IMR-90 (cell line): ENCODE measurements at regions not wholly inside any gene's neighbourhood (a gene's known extent, or its start where the extent isn't known, plus 50 kb on each side); places are given as distances from the start of the nearest gene placed in this dataset.

Source experiments
- ATAC-seq: fragments of 200-7000 bp; cut with Tn5 transposase; 2 replicates; pipeline ENCODE4 v1.9.1; 2020; ENCODE audit warnings: low read depth, mild to moderate bottlenecking, moderate library complexity
- BruUV-seq: library from RNA; stranded (reverse); fragments of 400-500 nt; replicated peaks from 2 replicates; lab custom pipeline; 2021; lab: Mats Ljungman, UMichigan
- CTCF ChIA-PET: fragments of 300-600 bp; formaldehyde crosslinking; extraction: SDS; loops from one replicate; lab custom pipeline; 2021; ENCODE audit warnings: antibody characterized with exemption; lab: Yijun Ruan, JAX
- POLR2A ChIA-PET: fragments of 300-600 bp; sonication (Branson Sonifier 250); formaldehyde crosslinking; loops from one replicate; lab custom pipeline; 2022; ENCODE audit warnings: antibody characterized with exemption; ENCODE audit not compliant: unreplicated experiment; lab: Charles Lee
- DNase-seq: peaks from one replicate; pipeline ENCODE4 v3.0.0; 2013
- H2AFZ ChIP-seq: replicated peaks from 2 replicates; pipeline ENCODE3; 2013; ENCODE audit warnings: low read length, mild to moderate bottlenecking; ENCODE audit not compliant: poor library complexity
- H2AK5ac ChIP-seq: 2 replicates; pipeline ENCODE4 v1.6.1; 2013; ENCODE audit warnings: low read depth, low read length, inconsistent platforms
- H2AK9ac ChIP-seq: replicated peaks from 2 replicates; pipeline ENCODE3; 2013; ENCODE audit warnings: mild to moderate bottlenecking, low read depth, low read length, moderate library complexity; ENCODE audit not compliant: poor library complexity
- H2BK120ac ChIP-seq: 2 replicates; pipeline ENCODE4 v1.6.1; 2013; ENCODE audit warnings: low read depth, low read length, inconsistent platforms
- H2BK15ac ChIP-seq: 3 replicates; pipeline ENCODE4 v1.6.1; 2013; ENCODE audit warnings: low read depth, low read length, inconsistent platforms
- H2BK20ac ChIP-seq: 2 replicates; pipeline ENCODE4 v1.6.1; 2013; ENCODE audit warnings: low read depth, mild to moderate bottlenecking, inconsistent platforms, low read length, moderate library complexity
- H2BK5ac ChIP-seq: 2 replicates; pipeline ENCODE4 v1.6.1; 2013; ENCODE audit warnings: mild to moderate bottlenecking, low read depth, low read length, inconsistent platforms; ENCODE audit not compliant: poor library complexity, severe bottlenecking
- H3K14ac ChIP-seq: replicated peaks from 2 replicates; pipeline ENCODE4 v1.6.1; 2013; ENCODE audit warnings: low read depth, low read length, inconsistent platforms
- H3K18ac ChIP-seq: 2 replicates; pipeline ENCODE4 v1.6.1; 2013; ENCODE audit warnings: low read depth, low read length, control low read depth
- H3K23ac ChIP-seq: 2 replicates; pipeline ENCODE4 v1.6.1; 2013; ENCODE audit warnings: low read depth, low read length, inconsistent platforms
- H3K27ac ChIP-seq: 2 replicates; pipeline ENCODE4 v1.5.1; 2013; ENCODE audit warnings: mild to moderate bottlenecking, control low read depth, low read length; ENCODE audit not compliant: insufficient read depth
- H3K27me3 ChIP-seq: 2 replicates; pipeline ENCODE4 v1.6.1; 2013; ENCODE audit warnings: low read length; ENCODE audit not compliant: control insufficient read depth, insufficient read depth
- H3K36me3 ChIP-seq: 2 replicates; pipeline ENCODE4 v1.6.1; 2013; ENCODE audit warnings: low read length, mixed read lengths; ENCODE audit not compliant: control insufficient read depth, insufficient read depth
- H3K4ac ChIP-seq: 2 replicates; pipeline ENCODE4 v1.6.1; 2013; ENCODE audit warnings: low read depth, low read length, inconsistent platforms
- H3K4me1 ChIP-seq: 2 replicates; pipeline ENCODE4 v1.6.1; 2013; ENCODE audit warnings: low read length, mixed read lengths; ENCODE audit not compliant: control insufficient read depth, insufficient read depth
- H3K4me2 ChIP-seq: 2 replicates; pipeline ENCODE4 v1.6.1; 2013; ENCODE audit warnings: low read depth, mild to moderate bottlenecking, control low read depth, low read length, moderate library complexity
- H3K4me3 ChIP-seq: 2 replicates; pipeline ENCODE4 v1.5.1; 2013; ENCODE audit warnings: low read depth, mild to moderate bottlenecking, control low read depth, low read length, moderate library complexity; ENCODE audit not compliant: insufficient read depth
- H3K56ac ChIP-seq: 2 replicates; pipeline ENCODE4 v1.6.1; 2013; ENCODE audit warnings: low read length, inconsistent platforms; ENCODE audit not compliant: insufficient read depth; ENCODE audit errors: extremely low read depth
- H3K79me1 ChIP-seq, 2 experiments: 2 replicates each; pipeline ENCODE4 v1.6.1; 2013; ENCODE audit warnings: low read length in 2 of 2, inconsistent platforms in 1 of 2, low read depth in 1 of 2
- H3K9ac ChIP-seq: 2 replicates; pipeline ENCODE4 v1.6.1; 2013; ENCODE audit warnings: low read depth, low read length, control low read depth
- H3K9me1 ChIP-seq: 2 replicates; pipeline ENCODE4 v1.6.1; 2013; ENCODE audit warnings: low read length, inconsistent platforms; ENCODE audit not compliant: insufficient read depth
- H3K9me3 ChIP-seq: 2 replicates; pipeline ENCODE4 v1.6.1; 2013; ENCODE audit warnings: low read length; ENCODE audit not compliant: control insufficient read depth, insufficient read depth
- H4K20me1 ChIP-seq: 2 replicates; pipeline ENCODE4 v1.6.1; 2013; ENCODE audit warnings: low read length, inconsistent platforms; ENCODE audit not compliant: insufficient read depth
- H4K5ac ChIP-seq: 2 replicates; pipeline ENCODE4 v1.6.1; 2013; ENCODE audit warnings: mild to moderate bottlenecking, low read depth, low read length, control low read depth
- H4K8ac ChIP-seq, 2 experiments: 2 replicates each; pipeline ENCODE4 v1.6.1; 2013; ENCODE audit warnings: low read depth in 2 of 2, low read length in 2 of 2, control low read depth in 1 of 2, inconsistent platforms in 1 of 2
- H4K91ac ChIP-seq: 2 replicates; pipeline ENCODE4 v1.6.1; 2013; ENCODE audit warnings: low read depth, low read length, inconsistent platforms; ENCODE audit not compliant: insufficient read depth
- CEBPB ChIP-seq: IDR thresholded peaks from 2 replicates; pipeline ENCODE4 v1.6.1; 2012; ENCODE audit warnings: low read depth, low read length, improper control_type of control experiment
- MXI1 ChIP-seq: IDR thresholded peaks from 2 replicates; pipeline ENCODE4 v1.6.1; 2012; ENCODE audit warnings: low read depth, mild to moderate bottlenecking, low read length, moderate library complexity, borderline replicate concordance
- NFE2L2 ChIP-seq: fragments of 150-350 bp; IDR thresholded peaks from 2 replicates; pipeline ENCODE4 v1.6.1; 2016; ENCODE audit warnings: low read depth, mild to moderate bottlenecking, low read length
- WGBS, 2 experiments: methylation state at CpG; one replicate each; pipeline versions ENCODE4 v1.1.5 to v1.1.7; 2013; ENCODE audit warnings: missing lambda C conversion rate in 2 of 2; ENCODE audit not compliant: insufficient read length in 1 of 2; ENCODE audit errors: extremely low coverage in 2 of 2; 5-methylcytosine and 5-hydroxymethylcytosine counted together
- dilution Hi-C: fragments of 300-500 bp; cut with HindIII; formaldehyde crosslinking; loops from one replicate; pipeline ENCODE4 v1.14.3; 2018; ENCODE audit warnings: low sequenced_read_pairs; ENCODE audit not compliant: unreplicated experiment
- in situ Hi-C: fragments of 300-500 bp; cut with MboI; formaldehyde crosslinking; loops from 3 replicates; pipeline ENCODE4 v1.14.3; 2019; ENCODE audit warnings: low sequenced_read_pairs, inconsistent platforms, mixed read lengths
- intact Hi-C: fragments of 100-400 bp; cut with micrococcal nuclease; formaldehyde crosslinking; loops from 2 replicates; pipeline ENCODE4 v1.10.0; 2022
- TF ChIP-seq, protein P1 (sequence below): conservative IDR thresholded peaks from 2 replicates; pipeline ENCODE4 v1.5.1; 2012; ENCODE audit warnings: mild to moderate bottlenecking, low read depth, low read length, improper control_type of control experiment
- TF ChIP-seq, protein P2 (sequence below): fragments of 150-350 bp; IDR thresholded peaks from 2 replicates; pipeline ENCODE4 v1.6.1; 2017; ENCODE audit warnings: mild to moderate bottlenecking, antibody characterized with exemption, low read length, low read depth

DNA sequence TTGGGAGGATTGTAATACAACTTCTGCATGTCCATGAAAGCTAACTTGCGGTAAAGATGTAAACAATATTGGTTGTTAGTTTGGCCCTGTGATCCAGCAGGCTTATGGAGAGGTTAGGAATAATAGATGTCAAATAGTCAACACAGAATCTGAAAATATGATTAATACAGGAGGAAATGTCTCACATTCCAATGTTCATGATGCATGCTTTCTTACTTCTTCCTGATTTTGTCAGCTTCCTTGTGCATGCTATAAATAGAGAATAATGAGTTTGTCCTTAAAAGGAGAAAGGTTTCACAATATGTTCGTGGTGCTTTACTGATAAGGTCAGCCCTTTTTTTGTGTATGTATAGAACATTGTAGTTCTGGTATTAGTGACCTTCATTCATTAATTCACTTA, 136.7 kb downstream of the MMUT start:
- intact Hi-C loops = no loop called here
- H3K23ac ChIP-seq = peak overlapping the region; percentile 98
- H3K9me3 ChIP-seq = no peaks in the 10 kb centered on the region
- in situ Hi-C loops = no loop called here
- H4K8ac ChIP-seq = peak overlapping the region; percentile 38 to 93
- H3K4me2 ChIP-seq = peak overlapping the region; percentile 81; the same call in 1 of the 2 replicates
- no TSS peak for BruUV-seq
- DNase-seq = peak; percentile 61
- H2BK20ac ChIP-seq = peak overlapping the region; percentile 99
- peak overlapping the region; percentile 94 for H2BK5ac ChIP-seq
- H3K4me3 ChIP-seq = no peak overlapping the region
- peak; percentile 87 for TF ChIP-seq CEBPB
- TF ChIP-seq, protein P1, sequence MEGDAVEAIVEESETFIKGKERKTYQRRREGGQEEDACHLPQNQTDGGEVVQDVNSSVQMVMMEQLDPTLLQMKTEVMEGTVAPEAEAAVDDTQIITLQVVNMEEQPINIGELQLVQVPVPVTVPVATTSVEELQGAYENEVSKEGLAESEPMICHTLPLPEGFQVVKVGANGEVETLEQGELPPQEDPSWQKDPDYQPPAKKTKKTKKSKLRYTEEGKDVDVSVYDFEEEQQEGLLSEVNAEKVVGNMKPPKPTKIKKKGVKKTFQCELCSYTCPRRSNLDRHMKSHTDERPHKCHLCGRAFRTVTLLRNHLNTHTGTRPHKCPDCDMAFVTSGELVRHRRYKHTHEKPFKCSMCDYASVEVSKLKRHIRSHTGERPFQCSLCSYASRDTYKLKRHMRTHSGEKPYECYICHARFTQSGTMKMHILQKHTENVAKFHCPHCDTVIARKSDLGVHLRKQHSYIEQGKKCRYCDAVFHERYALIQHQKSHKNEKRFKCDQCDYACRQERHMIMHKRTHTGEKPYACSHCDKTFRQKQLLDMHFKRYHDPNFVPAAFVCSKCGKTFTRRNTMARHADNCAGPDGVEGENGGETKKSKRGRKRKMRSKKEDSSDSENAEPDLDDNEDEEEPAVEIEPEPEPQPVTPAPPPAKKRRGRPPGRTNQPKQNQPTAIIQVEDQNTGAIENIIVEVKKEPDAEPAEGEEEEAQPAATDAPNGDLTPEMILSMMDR = no peak
- TF ChIP-seq, protein P2, sequence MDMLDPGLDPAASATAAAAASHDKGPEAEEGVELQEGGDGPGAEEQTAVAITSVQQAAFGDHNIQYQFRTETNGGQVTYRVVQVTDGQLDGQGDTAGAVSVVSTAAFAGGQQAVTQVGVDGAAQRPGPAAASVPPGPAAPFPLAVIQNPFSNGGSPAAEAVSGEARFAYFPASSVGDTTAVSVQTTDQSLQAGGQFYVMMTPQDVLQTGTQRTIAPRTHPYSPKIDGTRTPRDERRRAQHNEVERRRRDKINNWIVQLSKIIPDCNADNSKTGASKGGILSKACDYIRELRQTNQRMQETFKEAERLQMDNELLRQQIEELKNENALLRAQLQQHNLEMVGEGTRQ = no peak
- no peak for TF ChIP-seq NFE2L2
- TF ChIP-seq MXI1 = no peak
- peak overlapping the region; percentile 35; the same call in 1 of the 2 replicates for H2AK5ac ChIP-seq
- WGBS, 2 experiments = 0% methylated on average over 1 of the region's 2 CpGs; no CpG with 5 or more reads in 1 of the 2 experiments
- H3K14ac ChIP-seq = peak overlapping the region; percentile 97
- no peak overlapping the region for H2AK9ac ChIP-seq
- no peak overlapping the region for H3K9ac ChIP-seq
- peak overlapping the region; percentile 26; the same call in 1 of the 2 replicates for H4K5ac ChIP-seq
- ATAC-seq = peak; percentile 70
- H3K36me3 ChIP-seq = no peaks in the 10 kb centered on the region
- no peaks in the 10 kb centered on the region for H3K79me1 ChIP-seq
- peak overlapping the region; percentile 74; the same call in 1 of the 2 replicates for H3K18ac ChIP-seq
- peak overlapping the region; percentile 69; the same call in 2 of the 3 replicates for H2BK15ac ChIP-seq
- H3K4me1 ChIP-seq = no peaks in the 10 kb centered on the region; the same call in 1 of the 2 replicates
- H4K91ac ChIP-seq = peak overlapping the region; percentile 84
- POLR2A ChIA-PET = no interaction called here
- CTCF ChIA-PET = no interaction called here
- H2AFZ ChIP-seq = no peak overlapping the region
- peak overlapping the region; percentile 98 for H2BK120ac ChIP-seq
- H3K27me3 ChIP-seq = no peaks in the 10 kb centered on the region
- no peak overlapping the region; the same call in 1 of the 2 replicates for H3K27ac ChIP-seq
- dilution Hi-C loops = no loop called here
- H4K20me1 ChIP-seq = no peaks in the 10 kb centered on the region
- H3K9me1 ChIP-seq = peaks cover 4% of the 10 kb centered on the region
- H3K4ac ChIP-seq = peak overlapping the region; percentile 93
- H3K56ac ChIP-seq = peak overlapping the region; percentile 70
